SK-N-SH (cell line): ENCODE measurements at regions not wholly inside any gene's neighbourhood (a gene's known extent, or its start where the extent isn't known, plus 50 kb on each side); places are given as distances from the start of the nearest gene placed in this dataset.

Experiments
- CTCF ChIA-PET: fragments of 300-600, 350-600 bp; formaldehyde crosslinking; extraction: SDS; loops from one replicate; lab custom pipeline; 2021; lab: Yijun Ruan, JAX
- POLR2A ChIA-PET: fragments of 350-600 bp; sonication (Branson Sonifier 250); formaldehyde crosslinking; extraction: SDS; loops from one replicate; lab custom pipeline; 2020; ENCODE audit warnings: antibody characterized with exemption, inconsistent platforms; lab: Yijun Ruan, JAX
- DNase-seq: peaks from one replicate; pipeline ENCODE4 v3.0.0; 2012
- H2AFZ ChIP-seq: fragments of 200-600 bp; sonication (generic); 2 replicates; pipeline ENCODE4 v1.8.1; 2016; ENCODE audit warnings: antibody characterized with exemption, mild to moderate bottlenecking, low read depth
- H3F3A ChIP-seq: fragments of 200-600 bp; sonication (generic); replicated peaks from 2 replicates; pipeline ENCODE3; 2016; ENCODE audit warnings: antibody characterized with exemption, mild to moderate bottlenecking; ENCODE audit not compliant: insufficient read depth
- H3K27ac ChIP-seq, 2 experiments: fragments of 200-500 bp in 1 of 2; fragments of 200-600 bp in 1 of 2; sonication (Bioruptor generic) in 1 of 2; sonication (generic), shearing (Covaris generic) in 1 of 2; 2 replicates each; pipeline versions ENCODE4 v1.5.1 to v1.6.1; 2014 to 2016; ENCODE audit warnings: low read depth in 2 of 2, inconsistent platforms in 1 of 2, low read length in 1 of 2, mild to moderate bottlenecking in 1 of 2, mixed read lengths in 1 of 2
- H3K27me3 ChIP-seq: fragments of 200-600 bp; sonication (generic), shearing (Covaris generic); 2 replicates; pipeline ENCODE4 v1.6.1; 2016; ENCODE audit warnings: mixed run types; ENCODE audit not compliant: insufficient read depth
- H3K36me3 ChIP-seq, 2 experiments: fragments of 200-500 bp in 1 of 2; fragments of 200-600 bp in 1 of 2; sonication (Bioruptor generic) in 1 of 2; sonication (generic) in 1 of 2; replicated peaks in 1 of 2; 2 replicates each; pipeline versions ENCODE3 to v1.5.1; 2014 to 2016; ENCODE audit warnings: low read length in 1 of 2, mild to moderate bottlenecking in 1 of 2; ENCODE audit not compliant: insufficient read depth in 2 of 2, control insufficient read depth in 1 of 2
- H3K4me1 ChIP-seq, 2 experiments: fragments of 200-500 bp in 1 of 2; fragments of 200-600 bp in 1 of 2; sonication (Bioruptor generic) in 1 of 2; sonication (generic), shearing (Covaris generic) in 1 of 2; 2 replicates each; pipeline versions ENCODE4 v1.5.1 to v1.6.1; 2014 to 2016; ENCODE audit warnings: low read depth in 1 of 2, low read length in 1 of 2, mixed run types in 1 of 2; ENCODE audit not compliant: insufficient read depth in 2 of 2, control insufficient read depth in 1 of 2
- H3K4me2 ChIP-seq: fragments of 200-600 bp; sonication (generic), shearing (Covaris generic); 2 replicates; pipeline ENCODE4 v1.6.1; 2017; ENCODE audit warnings: mixed run types
- H3K4me3 ChIP-seq, 2 experiments: fragments of 200-500 bp in 1 of 2; fragments of 200-600 bp in 1 of 2; sonication (Bioruptor generic) in 1 of 2; sonication (generic), shearing (Covaris generic) in 1 of 2; 2 replicates each; pipeline versions ENCODE4 v1.5.1 to v1.8.1; 2014 to 2016; ENCODE audit warnings: low read depth in 2 of 2, inconsistent platforms in 1 of 2, low read length in 1 of 2, mild to moderate bottlenecking in 1 of 2, mixed read lengths in 1 of 2, moderate library complexity in 1 of 2
- H3K79me2 ChIP-seq: fragments of 200-600 bp; sonication (generic); 2 replicates; pipeline ENCODE4 v1.8.1; 2017; ENCODE audit warnings: mild to moderate bottlenecking; ENCODE audit not compliant: insufficient read depth
- H3K9ac ChIP-seq: fragments of 200-600 bp; sonication (generic); 2 replicates; pipeline ENCODE4 v1.6.1; 2017; ENCODE audit warnings: mixed run types
- H3K9me2 ChIP-seq: fragments of 200-600 bp; sonication (generic); 2 replicates; pipeline ENCODE4 v1.6.1; 2017; ENCODE audit warnings: mixed run types
- H3K9me3 ChIP-seq: fragments of 200-600 bp; sonication (generic); 2 replicates; pipeline ENCODE4 v1.6.1; 2017; ENCODE audit warnings: mixed run types, mild to moderate bottlenecking, moderate library complexity
- H4K20me1 ChIP-seq: fragments of 200-600 bp; sonication (generic); 2 replicates; pipeline ENCODE4 v1.6.1; 2017; ENCODE audit warnings: mild to moderate bottlenecking, mixed run types; ENCODE audit not compliant: insufficient read depth
- CHD2 ChIP-seq: fragments of 150-350 bp; IDR thresholded peaks from 2 replicates; pipeline ENCODE4 v1.6.1; 2018; ENCODE audit warnings: low read length; ENCODE audit not compliant: partially characterized antibody
- CTCF ChIP-seq: fragments of 200-600 bp; sonication (generic); IDR thresholded peaks from 2 replicates; pipeline ENCODE4 v1.6.1; 2017; ENCODE audit warnings: antibody characterized with exemption, mild to moderate bottlenecking, moderate library complexity
- ELF1 ChIP-seq: IDR thresholded peaks from 2 replicates; pipeline ENCODE4 v1.4.0; 2012
- EP300 ChIP-seq, 2 experiments: IDR thresholded peaks; 2 replicates each; pipeline versions ENCODE4 v1.4.0 to v1.6.1; 2012; ENCODE audit warnings: borderline replicate concordance in 1 of 2, low read depth in 1 of 2, low read length in 1 of 2
- IRF3 ChIP-seq: fragments of 150-350 bp; IDR thresholded peaks from 2 replicates; pipeline ENCODE4 v1.6.1; 2016; ENCODE audit warnings: mild to moderate bottlenecking, low read depth, low read length
- JUND ChIP-seq: IDR thresholded peaks from 2 replicates; pipeline ENCODE4 v1.4.0; 2012
- MEF2A ChIP-seq: IDR thresholded peaks from 2 replicates; pipeline ENCODE4 v1.4.0; 2012; ENCODE audit warnings: low read depth, borderline replicate concordance
- MXI1 ChIP-seq: IDR thresholded peaks from 2 replicates; pipeline ENCODE4 v1.6.1; 2012; ENCODE audit warnings: mild to moderate bottlenecking, low read depth, low read length, improper control_type of control experiment
- NFIC ChIP-seq: IDR thresholded peaks from 2 replicates; pipeline ENCODE4 v1.4.0; 2012; ENCODE audit warnings: borderline replicate concordance
- PBX3 ChIP-seq: IDR thresholded peaks from 2 replicates; pipeline ENCODE4; 2012
- POLR2AphosphoS5 ChIP-seq: IDR thresholded peaks from 2 replicates; pipeline ENCODE4 v1.6.1; 2012; ENCODE audit warnings: low read depth, low read length
- SMC3 ChIP-seq: IDR thresholded peaks from 2 replicates; pipeline ENCODE4 v1.6.1; 2012; ENCODE audit warnings: low read depth, low read length, improper control_type of control experiment
- TAF1 ChIP-seq: IDR thresholded peaks from 2 replicates; pipeline ENCODE4 v1.6.1; 2012; ENCODE audit warnings: low read depth, mild to moderate bottlenecking, low read length, moderate library complexity, borderline replicate concordance
- TCF12 ChIP-seq: IDR thresholded peaks from 2 replicates; pipeline ENCODE4 v1.4.0; 2012
- ZBTB33 ChIP-seq: IDR thresholded peaks from 2 replicates; pipeline ENCODE4 v1.4.0; 2012; ENCODE audit warnings: low read depth, borderline replicate concordance
- WGBS: methylation state at CpG from one replicate; pipeline ENCODE4 v1.1.6; 2017; ENCODE audit warnings: low lambda C conversion rate; 5-methylcytosine and 5-hydroxymethylcytosine counted together
- TF ChIP-seq, protein P1 (sequence below): IDR thresholded peaks from 2 replicates; pipeline ENCODE4 v1.6.1; 2012; ENCODE audit warnings: mild to moderate bottlenecking, low read depth, low read length, moderate library complexity

DNA sequence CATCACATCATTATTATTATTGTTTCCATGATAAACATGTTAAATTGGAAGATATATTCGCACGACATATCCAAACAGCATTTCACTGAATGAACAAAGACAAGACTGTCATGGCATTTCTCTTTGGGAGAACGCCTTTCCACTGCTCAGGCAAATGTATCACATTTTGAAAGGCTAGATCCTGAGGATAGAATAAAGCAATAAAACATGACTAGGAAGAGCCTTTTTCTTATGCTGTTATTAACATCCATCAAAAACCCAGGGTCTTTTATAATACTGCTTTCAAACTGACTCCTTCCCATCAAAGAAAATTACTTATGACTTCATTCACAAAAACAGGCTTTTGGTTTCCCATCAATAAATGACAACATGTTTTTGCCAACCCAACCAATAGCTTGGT is 630.9 kb downstream of the TMTC2 start (continued):
- no peak for TF ChIP-seq PBX3

- Histone ChIP-seq H3F3A (peaks cover 3% of the 10 kb centered on the region), H3K9me3 (no peaks in the 10 kb centered on the region), H3K4me3 (no peak overlapping the region), H3K27ac (no peak overlapping the region), H3K9me2 (no peaks in the 10 kb centered on the region), H3K79me2 (no peaks in the 10 kb centered on the region), H4K20me1 (no peaks in the 10 kb centered on the region), H2AFZ (no peak overlapping the region), H3K4me1 (no peaks in the 10 kb centered on the region; a peak in 1 of 4 replicates), H3K27me3 (no peaks in the 10 kb centered on the region), H3K36me3 (no peaks in the 10 kb centered on the region), H3K9ac (no peak overlapping the region), H3K4me2 (no peak overlapping the region)
- CTCF ChIA-PET: interaction anchor here (2.5 kb wide), 1 partner anchor 23 kb away, joined by 5 read pairs; no protein-coding TSS in a partner anchor
- TF ChIP-seq TAF1 (no peak), ELF1 (no peak), TCF12 (no peak)
- POLR2A ChIA-PET: no interaction called here
- DNase-seq: no peak
These were observed 627.1 kb downstream of the TMTC2 start for GRCh38 chr12:83313827-83314226.

GRCh38 chr12:83313322-83313721 is 626.6 kb downstream of the TMTC2 start:
- no peak for DNase-seq
- Histone ChIP-seq H3K9me2 (no peaks in the 10 kb centered on the region), H3K79me2 (no peaks in the 10 kb centered on the region), H3K36me3 (no peaks in the 10 kb centered on the region), H3K9me3 (no peaks in the 10 kb centered on the region), H3F3A (peaks cover 3% of the 10 kb centered on the region), H2AFZ (no peak overlapping the region), H4K20me1 (no peaks in the 10 kb centered on the region), H3K9ac (no peak overlapping the region), H3K4me1 (no peaks in the 10 kb centered on the region; a peak in 1 of 4 replicates), H3K4me3 (no peak overlapping the region), H3K4me2 (no peak overlapping the region), H3K27me3 (no peaks in the 10 kb centered on the region), H3K27ac (no peak overlapping the region)
- 62% methylated on average over 2 of the region's 2 CpGs for WGBS
- POLR2A ChIA-PET: no interaction called here
- CTCF ChIA-PET: interaction anchor here (2.5 kb wide), 1 partner anchor 22 kb away, joined by 5 read pairs; no protein-coding TSS in a partner anchor
- TF ChIP-seq POLR2AphosphoS5 (no peak), ZBTB33 (no peak), EP300 (IDR thresholded peaks at IDR 0.05; ENCODE audit: borderline replicate concordance in 1 of 2, low read depth in 1 of 2, low read length in 1 of 2) (no peak), SMC3 (no peak), CTCF (no peak), NFIC (no peak), CHD2 (no peak), ELF1 (no peak), MXI1 (no peak), IRF3 (no peak), MEF2A (no peak), JUND (no peak), TAF1 (no peak)
- TF ChIP-seq, protein P1, sequence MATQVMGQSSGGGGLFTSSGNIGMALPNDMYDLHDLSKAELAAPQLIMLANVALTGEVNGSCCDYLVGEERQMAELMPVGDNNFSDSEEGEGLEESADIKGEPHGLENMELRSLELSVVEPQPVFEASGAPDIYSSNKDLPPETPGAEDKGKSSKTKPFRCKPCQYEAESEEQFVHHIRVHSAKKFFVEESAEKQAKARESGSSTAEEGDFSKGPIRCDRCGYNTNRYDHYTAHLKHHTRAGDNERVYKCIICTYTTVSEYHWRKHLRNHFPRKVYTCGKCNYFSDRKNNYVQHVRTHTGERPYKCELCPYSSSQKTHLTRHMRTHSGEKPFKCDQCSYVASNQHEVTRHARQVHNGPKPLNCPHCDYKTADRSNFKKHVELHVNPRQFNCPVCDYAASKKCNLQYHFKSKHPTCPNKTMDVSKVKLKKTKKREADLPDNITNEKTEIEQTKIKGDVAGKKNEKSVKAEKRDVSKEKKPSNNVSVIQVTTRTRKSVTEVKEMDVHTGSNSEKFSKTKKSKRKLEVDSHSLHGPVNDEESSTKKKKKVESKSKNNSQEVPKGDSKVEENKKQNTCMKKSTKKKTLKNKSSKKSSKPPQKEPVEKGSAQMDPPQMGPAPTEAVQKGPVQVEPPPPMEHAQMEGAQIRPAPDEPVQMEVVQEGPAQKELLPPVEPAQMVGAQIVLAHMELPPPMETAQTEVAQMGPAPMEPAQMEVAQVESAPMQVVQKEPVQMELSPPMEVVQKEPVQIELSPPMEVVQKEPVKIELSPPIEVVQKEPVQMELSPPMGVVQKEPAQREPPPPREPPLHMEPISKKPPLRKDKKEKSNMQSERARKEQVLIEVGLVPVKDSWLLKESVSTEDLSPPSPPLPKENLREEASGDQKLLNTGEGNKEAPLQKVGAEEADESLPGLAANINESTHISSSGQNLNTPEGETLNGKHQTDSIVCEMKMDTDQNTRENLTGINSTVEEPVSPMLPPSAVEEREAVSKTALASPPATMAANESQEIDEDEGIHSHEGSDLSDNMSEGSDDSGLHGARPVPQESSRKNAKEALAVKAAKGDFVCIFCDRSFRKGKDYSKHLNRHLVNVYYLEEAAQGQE: no peak
